ENCODE measurements at regions not wholly inside any gene's neighbourhood (a gene's known extent, or its start where the extent isn't known, plus 50 kb on each side); places are given as distances from the start of the nearest gene placed in this dataset.

GRCh38 chr18:52200406-52200805 is 139.6 kb upstream of the DCC start:
- no peak overlapping the region for H3K4me3 ChIP-seq
- H3K9me3 ChIP-seq (replicated peaks; ENCODE audit: control insufficient read depth, insufficient read depth, low read depth, low read length), result no peaks in the 10 kb centered on the region
- TF ChIP-seq FOXO4 (CRISPR knock-in tag; IDR thresholded peaks at IDR 0.05) (no peak), XRCC3 (IDR thresholded peaks at IDR 0.05) (no peak), ZKSCAN8 (CRISPR knock-in tag; IDR thresholded peaks at IDR 0.05) (no peak), TGIF2 (CRISPR knock-in tag; IDR thresholded peaks at IDR 0.05) (no peak), ZNF76 (CRISPR knock-in tag; IDR thresholded peaks at IDR 0.05; ENCODE audit: borderline replicate concordance) (no peak), SMAD4 (CRISPR knock-in tag; conservative IDR thresholded peaks at IDR 0.05) (no peak), NR2F6 (CRISPR knock-in tag; IDR thresholded peaks at IDR 0.05) (no peak), ZNF764 (CRISPR knock-in tag; IDR thresholded peaks at IDR 0.05; ENCODE audit: low read depth) (no peak), FUS (optimal IDR thresholded peaks at IDR 0.05; ENCODE audit: low read depth, low read length) (no peak), ZBTB12 (CRISPR knock-in tag; IDR thresholded peaks at IDR 0.05) (no peak), NFATC3 (IDR thresholded peaks at IDR 0.05) (no peak), RBM25 (IDR thresholded peaks at IDR 0.05; ENCODE audit: low read depth, low read length, severe bottlenecking) (no peak), PHF8 (IDR thresholded peaks at IDR 0.05; ENCODE audit: borderline replicate concordance, low read length) (no peak), HNRNPK (IDR thresholded peaks at IDR 0.05; ENCODE audit: low read depth, low read length, poor library complexity, severe bottlenecking) (no peak), ETS1 (conservative IDR thresholded peaks at IDR 0.05; ENCODE audit: control insufficient read depth, low read depth, low read length) (no peak)
- no peak overlapping the region for H3K4me2 ChIP-seq (ENCODE audit: insufficient read depth, low read length)
- POLR2A ChIA-PET, result no interaction called here
- CTCF ChIA-PET (ENCODE audit: low intra/inter-chr PET ratio), result no interaction called here
- H3K36me3 ChIP-seq (ENCODE audit: control insufficient read depth, insufficient read depth, low read length), result no peaks in the 10 kb centered on the region
- H3K9me1 ChIP-seq (ENCODE audit: control insufficient read depth, insufficient read depth, low read length), result no peaks in the 10 kb centered on the region
- H4K20me1 ChIP-seq (replicated peaks; ENCODE audit: control insufficient read depth, insufficient read depth, low read length), result no peaks in the 10 kb centered on the region
- 0% methylated on average over 1 of the region's 1 CpG for WGBS (ENCODE audit: insufficient coverage, low coverage, missing lambda C conversion rate)
- DNase-seq (ENCODE audit: extremely low read depth in 1 of 4, low spot score in 3 of 4) (no peak), ATAC-seq (no peak), FAIRE-seq (no peak)
- H2AFZ ChIP-seq (ENCODE audit: low read depth, low read length), result no peak overlapping the region
- H3K4me1 ChIP-seq (replicated peaks in 1 of 2; ENCODE audit: control insufficient read depth in 2 of 2, insufficient read depth in 2 of 2, low read length in 2 of 2), result no peaks in the 10 kb centered on the region
- H3K27ac ChIP-seq (ENCODE audit: extremely low read depth, low read depth, low read length), result no peak overlapping the region
- intact Hi-C loops (cut with micrococcal nuclease) (no loop called here), in situ Hi-C loops (cut with MboI) (no loop called here)
- H3K9ac ChIP-seq (ENCODE audit: insufficient read depth in 1 of 2, low read depth in 2 of 2, low read length in 2 of 2), result no peak overlapping the region
- BruUV-seq (replicated peaks), result no TSS peak
- H3K79me2 ChIP-seq (ENCODE audit: control insufficient read depth, insufficient read depth, low read length), result no peaks in the 10 kb centered on the region
- no peaks in the 10 kb centered on the region for H3K27me3 ChIP-seq (ENCODE audit: control insufficient read depth in 2 of 2, insufficient read depth in 2 of 2, low read length in 2 of 2)

Measured in K562 (cell line).